ENCODE measurements at regions not wholly inside any gene's neighbourhood (a gene's known extent, or its start where the extent isn't known, plus 50 kb on each side); places are given as distances from the start of the nearest gene placed in this dataset.

DNA sequence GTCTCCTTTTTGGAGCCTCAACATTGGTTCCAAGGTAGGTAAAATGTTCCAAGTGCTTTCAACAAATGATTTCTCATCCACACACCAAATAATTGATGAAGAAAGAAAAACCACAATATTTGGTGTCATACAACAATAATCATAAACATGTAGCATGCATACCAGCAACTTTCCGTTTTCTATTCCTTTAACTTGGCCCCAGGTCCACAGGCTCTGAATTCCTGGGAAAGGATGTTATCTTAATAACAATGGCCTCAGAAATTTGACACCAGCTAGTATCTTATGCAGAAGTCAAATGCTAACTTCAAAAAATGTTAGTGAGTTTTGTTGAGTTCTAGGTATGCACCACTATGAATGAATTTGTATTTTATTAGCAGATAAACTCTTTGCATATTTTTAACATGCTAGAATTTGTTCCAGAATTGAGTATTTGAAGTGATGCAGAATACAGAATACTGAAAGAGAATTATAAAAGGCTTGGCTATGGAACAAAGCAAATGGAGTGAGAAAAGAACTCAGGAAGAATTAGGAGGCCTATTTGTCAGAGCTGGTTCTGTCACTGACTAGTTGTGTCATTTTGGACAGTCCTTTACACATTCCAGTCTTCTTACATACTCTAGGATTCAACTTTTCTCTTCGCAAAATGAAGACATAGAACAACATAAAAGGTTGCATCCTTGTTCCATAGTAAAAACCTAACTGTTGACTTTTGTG is 435.3 kb upstream of the TNC start:
- in situ Hi-C loops (cut with HindIII; ENCODE audit: extremely low pct_ligation_motif_present, low pct_unique_long_range_greater_than_20kb), result no loop called here
- TF ChIP-seq, protein P1, sequence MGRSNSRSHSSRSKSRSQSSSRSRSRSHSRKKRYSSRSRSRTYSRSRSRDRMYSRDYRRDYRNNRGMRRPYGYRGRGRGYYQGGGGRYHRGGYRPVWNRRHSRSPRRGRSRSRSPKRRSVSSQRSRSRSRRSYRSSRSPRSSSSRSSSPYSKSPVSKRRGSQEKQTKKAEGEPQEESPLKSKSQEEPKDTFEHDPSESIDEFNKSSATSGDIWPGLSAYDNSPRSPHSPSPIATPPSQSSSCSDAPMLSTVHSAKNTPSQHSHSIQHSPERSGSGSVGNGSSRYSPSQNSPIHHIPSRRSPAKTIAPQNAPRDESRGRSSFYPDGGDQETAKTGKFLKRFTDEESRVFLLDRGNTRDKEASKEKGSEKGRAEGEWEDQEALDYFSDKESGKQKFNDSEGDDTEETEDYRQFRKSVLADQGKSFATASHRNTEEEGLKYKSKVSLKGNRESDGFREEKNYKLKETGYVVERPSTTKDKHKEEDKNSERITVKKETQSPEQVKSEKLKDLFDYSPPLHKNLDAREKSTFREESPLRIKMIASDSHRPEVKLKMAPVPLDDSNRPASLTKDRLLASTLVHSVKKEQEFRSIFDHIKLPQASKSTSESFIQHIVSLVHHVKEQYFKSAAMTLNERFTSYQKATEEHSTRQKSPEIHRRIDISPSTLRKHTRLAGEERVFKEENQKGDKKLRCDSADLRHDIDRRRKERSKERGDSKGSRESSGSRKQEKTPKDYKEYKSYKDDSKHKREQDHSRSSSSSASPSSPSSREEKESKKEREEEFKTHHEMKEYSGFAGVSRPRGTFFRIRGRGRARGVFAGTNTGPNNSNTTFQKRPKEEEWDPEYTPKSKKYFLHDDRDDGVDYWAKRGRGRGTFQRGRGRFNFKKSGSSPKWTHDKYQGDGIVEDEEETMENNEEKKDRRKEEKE (IDR thresholded peaks at IDR 0.05), result no peak
- TF ChIP-seq RARG (CRISPR knock-in tag; IDR thresholded peaks at IDR 0.05; ENCODE audit: low read depth), result no peak
- TF ChIP-seq SOX13 (IDR thresholded peaks at IDR 0.05), result no peak
- TF ChIP-seq SOX13 (CRISPR knock-in tag; conservative IDR thresholded peaks at IDR 0.05 in 1 of 2, IDR thresholded peaks at IDR 0.05 in 1 of 2), result no peak
- TF ChIP-seq SAP130 (CRISPR knock-in tag; IDR thresholded peaks at IDR 0.05; ENCODE audit: low read depth), result no peak
- TF ChIP-seq ZNF143 (CRISPR knock-in tag; IDR thresholded peaks at IDR 0.05), result no peak
- TF ChIP-seq, protein P2, sequence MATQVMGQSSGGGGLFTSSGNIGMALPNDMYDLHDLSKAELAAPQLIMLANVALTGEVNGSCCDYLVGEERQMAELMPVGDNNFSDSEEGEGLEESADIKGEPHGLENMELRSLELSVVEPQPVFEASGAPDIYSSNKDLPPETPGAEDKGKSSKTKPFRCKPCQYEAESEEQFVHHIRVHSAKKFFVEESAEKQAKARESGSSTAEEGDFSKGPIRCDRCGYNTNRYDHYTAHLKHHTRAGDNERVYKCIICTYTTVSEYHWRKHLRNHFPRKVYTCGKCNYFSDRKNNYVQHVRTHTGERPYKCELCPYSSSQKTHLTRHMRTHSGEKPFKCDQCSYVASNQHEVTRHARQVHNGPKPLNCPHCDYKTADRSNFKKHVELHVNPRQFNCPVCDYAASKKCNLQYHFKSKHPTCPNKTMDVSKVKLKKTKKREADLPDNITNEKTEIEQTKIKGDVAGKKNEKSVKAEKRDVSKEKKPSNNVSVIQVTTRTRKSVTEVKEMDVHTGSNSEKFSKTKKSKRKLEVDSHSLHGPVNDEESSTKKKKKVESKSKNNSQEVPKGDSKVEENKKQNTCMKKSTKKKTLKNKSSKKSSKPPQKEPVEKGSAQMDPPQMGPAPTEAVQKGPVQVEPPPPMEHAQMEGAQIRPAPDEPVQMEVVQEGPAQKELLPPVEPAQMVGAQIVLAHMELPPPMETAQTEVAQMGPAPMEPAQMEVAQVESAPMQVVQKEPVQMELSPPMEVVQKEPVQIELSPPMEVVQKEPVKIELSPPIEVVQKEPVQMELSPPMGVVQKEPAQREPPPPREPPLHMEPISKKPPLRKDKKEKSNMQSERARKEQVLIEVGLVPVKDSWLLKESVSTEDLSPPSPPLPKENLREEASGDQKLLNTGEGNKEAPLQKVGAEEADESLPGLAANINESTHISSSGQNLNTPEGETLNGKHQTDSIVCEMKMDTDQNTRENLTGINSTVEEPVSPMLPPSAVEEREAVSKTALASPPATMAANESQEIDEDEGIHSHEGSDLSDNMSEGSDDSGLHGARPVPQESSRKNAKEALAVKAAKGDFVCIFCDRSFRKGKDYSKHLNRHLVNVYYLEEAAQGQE (IDR thresholded peaks at IDR 0.05; ENCODE audit: borderline replicate concordance in 1 of 2, low read depth in 1 of 2, low read length in 2 of 2), result no peak
- no peak for TF ChIP-seq GATAD1 (CRISPR knock-in tag; IDR thresholded peaks at IDR 0.05)
- TF ChIP-seq, protein P3, sequence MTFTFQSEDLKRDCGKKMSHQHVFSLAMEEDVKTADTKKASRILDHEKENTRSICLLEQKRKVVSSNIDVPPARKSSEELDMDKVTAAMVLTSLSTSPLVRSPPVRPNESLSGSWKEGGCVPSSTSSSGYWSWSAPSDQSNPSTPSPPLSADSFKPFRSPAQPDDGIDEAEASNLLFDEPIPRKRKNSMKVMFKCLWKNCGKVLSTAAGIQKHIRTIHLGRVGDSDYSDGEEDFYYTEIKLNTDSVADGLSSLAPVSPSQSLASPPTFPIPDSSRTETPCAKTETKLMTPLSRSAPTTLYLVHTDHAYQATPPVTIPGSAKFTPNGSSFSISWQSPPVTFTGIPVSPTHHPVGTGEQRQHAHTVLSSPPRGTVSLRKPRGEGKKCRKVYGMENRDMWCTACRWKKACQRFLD (CRISPR knock-in tag; IDR thresholded peaks at IDR 0.05; ENCODE audit: borderline replicate concordance), result no peak
- TF ChIP-seq RAD51 (IDR thresholded peaks at IDR 0.05; ENCODE audit: borderline replicate concordance), result no peak
- TF ChIP-seq KDM6A (CRISPR knock-in tag; IDR thresholded peaks at IDR 0.05; ENCODE audit: low read depth), result no peak
- no peak for TF ChIP-seq ZNF567 (CRISPR knock-in tag; IDR thresholded peaks at IDR 0.05; ENCODE audit: borderline replicate concordance)
- no peak for TF ChIP-seq NFYC (CRISPR knock-in tag; IDR thresholded peaks at IDR 0.05)
- no peak for TF ChIP-seq RXRA (CRISPR knock-in tag; IDR thresholded peaks at IDR 0.05)
- no peak for TF ChIP-seq ZFYVE20 (CRISPR knock-in tag; IDR thresholded peaks at IDR 0.05; ENCODE audit: borderline replicate concordance, low read depth)
- TF ChIP-seq, protein P4, sequence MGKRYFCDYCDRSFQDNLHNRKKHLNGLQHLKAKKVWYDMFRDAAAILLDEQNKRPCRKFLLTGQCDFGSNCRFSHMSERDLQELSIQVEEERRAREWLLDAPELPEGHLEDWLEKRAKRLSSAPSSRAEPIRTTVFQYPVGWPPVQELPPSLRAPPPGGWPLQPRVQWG (CRISPR knock-in tag; IDR thresholded peaks at IDR 0.05; ENCODE audit: borderline replicate concordance, low read depth), result no peak
- no peak for TF ChIP-seq ZNF747 (CRISPR knock-in tag; IDR thresholded peaks at IDR 0.05; ENCODE audit: borderline replicate concordance)

More for the DNA sequence above, 435.3 kb upstream of the TNC start:
- Histone ChIP-seq H3K27me3 (ENCODE audit: control insufficient read depth in 1 of 2, insufficient read depth in 2 of 2, low read length in 2 of 2) (no peaks in the 10 kb centered on the region), H3K4me1 (ENCODE audit: insufficient read depth, low read length) (no peaks in the 10 kb centered on the region), H3K27ac (ENCODE audit: extremely low read length, insufficient read depth, low read length) (no peak overlapping the region), H2AFZ (ENCODE audit: low read length) (no peak overlapping the region), H3K4me2 (ENCODE audit: low read depth, low read length) (no peak overlapping the region), H3K4me3 (replicated peaks in 1 of 3; ENCODE audit: insufficient read depth in 1 of 3, low read depth in 2 of 3, low read length in 3 of 3) (no peak overlapping the region), H3K36me3 (replicated peaks in 1 of 2; ENCODE audit: control insufficient read depth in 1 of 2, insufficient read depth in 2 of 2, low read length in 2 of 2) (no peaks in the 10 kb centered on the region), H3K9me3 (ENCODE audit: low read length) (peaks cover 28% of the 10 kb centered on the region), H3K9ac (ENCODE audit: insufficient read depth, low read depth, low read length) (no peak overlapping the region), H4K20me1 (ENCODE audit: insufficient read depth, low read length) (no peaks in the 10 kb centered on the region), H3K79me2 (ENCODE audit: insufficient read depth, low read length) (no peaks in the 10 kb centered on the region)
- no TSS peak for BruUV-seq (replicated peaks)
- ChIA-PET CTCF (ENCODE audit: low intra/inter-chr PET ratio, low total read pairs) (no interaction called here), POLR2A (no interaction called here)
- intact Hi-C loops (cut with micrococcal nuclease; ENCODE audit: unreplicated experiment), result no loop called here
- DNase-seq (ENCODE audit: low spot score), result no peak
- no peak for ATAC-seq
- 15% methylated on average over 2 of the region's 2 CpGs for WGBS (ENCODE audit: low lambda C conversion rate)
- FAIRE-seq, result no peak
